Subcutaneous abdominal adipose tissue (tissue), 5 donors: ENCODE measurements at regions not wholly inside any gene's neighbourhood (a gene's known extent, or its start where the extent isn't known, plus 50 kb on each side); places are given as distances from the start of the nearest gene placed in this dataset.
"Not testable (repeated sequence)": the region's sequence is repeated elsewhere in the genome, so short reads cannot be mapped to it uniquely, and the experiment has no call there.

Experiments
- H3K27ac ChIP-seq: one replicate; pipeline ENCODE4 v1.7.0; 2013; ENCODE audit warnings: low read depth, mild to moderate bottlenecking, inconsistent platforms, low read length, moderate library complexity
- H3K27me3 ChIP-seq, 5 donors: one replicate each; pipeline ENCODE4 v1.7.0; 2013; ENCODE audit warnings: low read length in 5 of 5, inconsistent platforms in 1 of 5; ENCODE audit not compliant: control insufficient read depth in 5 of 5, insufficient read depth in 4 of 5
- H3K36me3 ChIP-seq, 5 donors: one replicate each; pipeline ENCODE4 v1.7.0; 2013; ENCODE audit warnings: low read length in 5 of 5; ENCODE audit not compliant: control insufficient read depth in 5 of 5, insufficient read depth in 5 of 5
- H3K4me1 ChIP-seq, 5 donors: one replicate each; pipeline ENCODE4 v1.7.0; 2013; ENCODE audit warnings: low read length in 5 of 5, mild to moderate bottlenecking in 3 of 5, moderate library complexity in 1 of 5; ENCODE audit not compliant: control insufficient read depth in 5 of 5, insufficient read depth in 5 of 5
- H3K4me3 ChIP-seq, 5 donors: one replicate each; pipeline ENCODE4 v1.7.0; 2013; ENCODE audit warnings: low read length in 5 of 5, low read depth in 1 of 5
- H3K9ac ChIP-seq, 5 donors: one replicate each; pipeline ENCODE4 v1.7.0; 2013; ENCODE audit warnings: low read length in 5 of 5, mild to moderate bottlenecking in 4 of 5, moderate library complexity in 3 of 5
- H3K9me3 ChIP-seq, 5 donors: one replicate each; pipeline ENCODE4 v1.7.0; 2013; ENCODE audit warnings: low read length in 5 of 5; ENCODE audit not compliant: control insufficient read depth in 5 of 5
- donor health status: healthy.
- donor health status: healthy.
- donor health status: healthy.
- donor health status: healthy.
- donor health status: healthy.

GRCh38 chr9:78405461-78405860 is 108.5 kb downstream of the PSAT1 start:
- no peaks in the 10 kb centered on the region for H3K36me3 ChIP-seq
- H3K4me1 ChIP-seq = no peaks in the 10 kb centered on the region
- no peaks in the 10 kb centered on the region for H3K9me3 ChIP-seq
- peaks cover 0 to 3% (median 0%) of the 10 kb centered on the region in 5 donors for H3K27me3 ChIP-seq
- no peak overlapping the region for H3K27ac ChIP-seq
- H3K4me3 ChIP-seq = no peak overlapping the region
- no peak overlapping the region for H3K9ac ChIP-seq

GRCh38 chr9:78406146-78406545 is 109.2 kb downstream of the PSAT1 start:
- H3K4me3 ChIP-seq = no peak overlapping the region
- H3K9ac ChIP-seq = no peak overlapping the region
- H3K36me3 ChIP-seq = no peaks in the 10 kb centered on the region
- H3K27me3 ChIP-seq = peaks cover 0 to 3% (median 0%) of the 10 kb centered on the region in 5 donors
- no peaks in the 10 kb centered on the region for H3K9me3 ChIP-seq
- H3K27ac ChIP-seq = no peak overlapping the region
- no peaks in the 10 kb centered on the region for H3K4me1 ChIP-seq

- Histone ChIP-seq H3K36me3 (no peaks in the 10 kb centered on the region), H3K4me3 (no peak overlapping the region), H3K27me3 (peaks cover 0 to 3% (median 0%) of the 10 kb centered on the region in 5 donors), H3K9ac (no peak overlapping the region), H3K9me3 (no peaks in the 10 kb centered on the region), H3K4me1 (no peaks in the 10 kb centered on the region), H3K27ac (no peak overlapping the region)
Observed at GRCh38 chr9:78406933-78407332, 110.0 kb downstream of the PSAT1 start.

GRCh38 chr9:78407636-78408312 is 110.8 kb downstream of the PSAT1 start:
- Histone ChIP-seq H3K27ac (no peak overlapping the region), H3K4me3 (no peak overlapping the region), H3K27me3 (peaks cover 0 to 3% (median 0%) of the 10 kb centered on the region in 5 donors), H3K4me1 (no peaks in the 10 kb centered on the region), H3K9me3 (no peaks in the 10 kb centered on the region), H3K36me3 (no peaks in the 10 kb centered on the region), H3K9ac (no peak overlapping the region)

- Histone ChIP-seq H3K4me1 (no peaks in the 10 kb centered on the region), H3K36me3 (no peaks in the 10 kb centered on the region), H3K4me3 (no peak overlapping the region), H3K27me3 (peaks cover 0 to under 1% (median 0%) of the 10 kb centered on the region in 5 donors), H3K27ac (no peak overlapping the region), H3K9ac (no peak overlapping the region), H3K9me3 (no peaks in the 10 kb centered on the region)
Observed at GRCh38 chr9:78408388-78408787, 111.5 kb downstream of the PSAT1 start.

GRCh38 chr9:78409928-78410510 is 113.1 kb downstream of the PSAT1 start:
- H3K27me3 ChIP-seq, H3K4me3 ChIP-seq, H3K9me3 ChIP-seq, H3K36me3 ChIP-seq, H3K27ac ChIP-seq, H3K9ac ChIP-seq, H3K4me1 ChIP-seq: not testable (repeated sequence)

GRCh38 chr9:78422309-78422708 is 125.4 kb downstream of the PSAT1 start:
- H3K27ac ChIP-seq = no peak overlapping the region
- no peaks in the 10 kb centered on the region for H3K36me3 ChIP-seq
- no peak overlapping the region for H3K9ac ChIP-seq
- no peaks in the 10 kb centered on the region for H3K27me3 ChIP-seq
- no peak overlapping the region for H3K4me3 ChIP-seq
- H3K4me1 ChIP-seq = no peaks in the 10 kb centered on the region
- H3K9me3 ChIP-seq = no peaks in the 10 kb centered on the region

GRCh38 chr9:78424299-78424698 is 127.4 kb downstream of the PSAT1 start:
- Histone ChIP-seq H3K4me1 (no peaks in the 10 kb centered on the region), H3K27me3 (no peaks in the 10 kb centered on the region), H3K9me3 (peaks cover 0 to 3% (median 0%) of the 10 kb centered on the region in 5 donors), H3K27ac (no peak overlapping the region), H3K9ac (no peak overlapping the region), H3K36me3 (no peaks in the 10 kb centered on the region), H3K4me3 (no peak overlapping the region)

GRCh38 chr9:78428640-78429039 is 131.7 kb downstream of the PSAT1 start:
- Histone ChIP-seq H3K9ac (no peak overlapping the region), H3K27me3 (no peaks in the 10 kb centered on the region), H3K36me3 (no peaks in the 10 kb centered on the region), H3K4me1 (no peaks in the 10 kb centered on the region), H3K4me3 (no peak overlapping the region), H3K27ac (no peak overlapping the region), H3K9me3 (peaks cover 0 to 4% (median 0%) of the 10 kb centered on the region in 5 donors)

- no peak overlapping the region for H3K4me3 ChIP-seq
- peaks cover 0 to 3% (median 0%) of the 10 kb centered on the region in 5 donors for H3K27me3 ChIP-seq
- H3K36me3 ChIP-seq = no peaks in the 10 kb centered on the region
- no peak overlapping the region for H3K9ac ChIP-seq
- H3K4me1 ChIP-seq = no peaks in the 10 kb centered on the region
- no peak overlapping the region for H3K27ac ChIP-seq
- H3K9me3 ChIP-seq = peaks cover 0 to 4% (median 0%) of the 10 kb centered on the region in 5 donors
Observed at GRCh38 chr9:78430387-78430786, 133.5 kb downstream of the PSAT1 start.
